Testis (tissue), 2 donors: ENCODE measurements at regions not wholly inside any gene's neighbourhood (a gene's known extent, or its start where the extent isn't known, plus 50 kb on each side); places are given as distances from the start of the nearest gene placed in this dataset.

Experiments
- DNase-seq: peaks from one replicate; pipeline ENCODE4 v3.0.0-alpha.2; 2019
- H3K27ac ChIP-seq, 2 donors: fragments of 200-600 bp; sonication (generic); one replicate each; pipeline ENCODE4 v1.5.1; 2019
- H3K27me3 ChIP-seq: fragments of 200-600 bp; sonication (generic); one replicate; pipeline ENCODE4 v1.5.1; 2019
- H3K36me3 ChIP-seq: fragments of 200-600 bp; sonication (generic); one replicate; pipeline ENCODE4 v1.5.1; 2017; ENCODE audit warnings: low read depth; ENCODE audit errors: missing control alignments
- H3K4me1 ChIP-seq: fragments of 200-600 bp; sonication (generic); one replicate; pipeline ENCODE4 v1.5.1; 2019
- H3K4me3 ChIP-seq, 2 donors: fragments of 200-600 bp; sonication (generic); one replicate each; pipeline ENCODE4 v1.5.1; 2017 to 2019
- H3K9me3 ChIP-seq: fragments of 200-600 bp; sonication (generic); one replicate; pipeline ENCODE4 v1.5.1; 2017
- CTCF ChIP-seq, 3 experiments: fragments of 450-650 bp in 2 of 3; fragments of 200-600 bp in 1 of 3; sonication (generic) in 1 of 3; IDR thresholded peaks; one replicate each; pipeline ENCODE4 v1.5.1; 2016 to 2019; ENCODE audit warnings: antibody characterized with exemption in 3 of 3, mild to moderate bottlenecking in 2 of 3, moderate library complexity in 1 of 3
- POLR2A ChIP-seq: fragments of 450-650 bp; IDR thresholded peaks from one replicate; pipeline ENCODE4 v1.6.1; 2017; ENCODE audit warnings: antibody characterized with exemption, mild to moderate bottlenecking, moderate library complexity
- WGBS, 2 donors: methylation state at CpG; one replicate each; pipeline ENCODE4 v1.1.5; 2018; 5-methylcytosine and 5-hydroxymethylcytosine counted together
- intact Hi-C: fragments of 100-400 bp; cut with DNase I; formaldehyde crosslinking; loops from one replicate; pipeline ENCODE4 v1.15.1; 2023; ENCODE audit warnings: low total_unique reads

GRCh38 chr1:82411605-82412004, 610.9 kb downstream of the ADGRL2 start:
- H3K36me3 ChIP-seq: no peaks in the 10 kb centered on the region
- H3K4me3 ChIP-seq: no peak overlapping the region
- DNase-seq: no peak
- WGBS, 2 donors: 80 to 92% methylated on average over 1 of the region's 1 CpG
- H3K27ac ChIP-seq: no peak overlapping the region
- H3K27me3 ChIP-seq: no peaks in the 10 kb centered on the region
- no peaks in the 10 kb centered on the region for H3K4me1 ChIP-seq
- H3K9me3 ChIP-seq: no peaks in the 10 kb centered on the region
- intact Hi-C loops: no loop called here
- TF ChIP-seq POLR2A: no peak
- no peak for TF ChIP-seq CTCF (IDR thresholded peaks at IDR 0.05)

GRCh38 chr1:82405333-82405732, 604.6 kb downstream of the ADGRL2 start:
- Histone ChIP-seq H3K27me3 (no peaks in the 10 kb centered on the region), H3K9me3 (no peaks in the 10 kb centered on the region), H3K36me3 (no peaks in the 10 kb centered on the region), H3K4me3 (no peak overlapping the region), H3K27ac (no peak overlapping the region), H3K4me1 (no peaks in the 10 kb centered on the region)
- no peak for DNase-seq
- no peak for TF ChIP-seq CTCF (IDR thresholded peaks at IDR 0.05)
- no peak for TF ChIP-seq POLR2A
- 92 to 95% methylated on average over 1 of the region's 1 CpG for WGBS, 2 donors
- intact Hi-C loops: no loop called here

- 71 to 81% methylated on average over 1 of the region's 1 CpG for WGBS, 2 donors
These were observed 600.4 kb downstream of the ADGRL2 start for GRCh38 chr1:82401116-82401515.

GRCh38 chr1:82400521-82400920, 599.8 kb downstream of the ADGRL2 start:
- intact Hi-C loops: no loop called here
- Histone ChIP-seq H3K4me3 (no peak overlapping the region), H3K4me1 (no peaks in the 10 kb centered on the region), H3K9me3 (no peaks in the 10 kb centered on the region), H3K27me3 (no peaks in the 10 kb centered on the region), H3K27ac (no peak overlapping the region), H3K36me3 (no peaks in the 10 kb centered on the region)
- WGBS, 2 donors: 74 to 82% methylated on average over 4 of the region's 4 CpGs
- TF ChIP-seq CTCF (IDR thresholded peaks at IDR 0.05) (no peak), POLR2A (no peak)
- no peak for DNase-seq

More at GRCh38 chr1:82401116-82401515, 600.4 kb downstream of the ADGRL2 start:
- intact Hi-C loops: no loop called here
- DNase-seq: no peak
- no peaks in the 10 kb centered on the region for H3K9me3 ChIP-seq
- TF ChIP-seq POLR2A: no peak
- TF ChIP-seq CTCF (IDR thresholded peaks at IDR 0.05): no peak
- no peaks in the 10 kb centered on the region for H3K4me1 ChIP-seq
- no peaks in the 10 kb centered on the region for H3K27me3 ChIP-seq
- no peaks in the 10 kb centered on the region for H3K36me3 ChIP-seq
- H3K27ac ChIP-seq: no peak overlapping the region
- H3K4me3 ChIP-seq: no peak overlapping the region

GRCh38 chr1:82399093-82399492, 598.4 kb downstream of the ADGRL2 start:
- Histone ChIP-seq H3K9me3 (no peaks in the 10 kb centered on the region), H3K27ac (no peak overlapping the region), H3K4me1 (no peaks in the 10 kb centered on the region), H3K27me3 (no peaks in the 10 kb centered on the region), H3K36me3 (no peaks in the 10 kb centered on the region), H3K4me3 (no peak overlapping the region)
- intact Hi-C loops: no loop called here
- TF ChIP-seq CTCF (IDR thresholded peaks at IDR 0.05): no peak
- no peak for TF ChIP-seq POLR2A
- no peak for DNase-seq
